ENCODE measurements at regions not wholly inside any gene's neighbourhood (a gene's known extent, or its start where the extent isn't known, plus 50 kb on each side); places are given as distances from the start of the nearest gene placed in this dataset.

- TF ChIP-seq STAT1 (IDR thresholded peaks at IDR 0.05; ENCODE audit: unreplicated experiment), result no peak
These were observed 306.4 kb downstream of the FGFR2 start (continued) for GRCh38 chr10:121291823-121292222.

GRCh38 chr10:121292321-121292720 lies 305.9 kb downstream of the FGFR2 start:
- H3K4me3 ChIP-seq, result no peak overlapping the region
- no peak overlapping the region; the same call in 1 of the 2 replicates for H3K27ac Mint-ChIP-seq

GRCh38 chr10:121293110-121293509 lies 305.1 kb downstream of the FGFR2 start:
- Histone ChIP-seq H3K4me2 (no peak overlapping the region), H3K27me3 (ENCODE audit: insufficient read depth) (no peaks in the 10 kb centered on the region), H4K20me1 (replicated peaks; ENCODE audit: insufficient read depth) (no peaks in the 10 kb centered on the region), H3K27ac (ENCODE audit: low read depth) (no peak overlapping the region), H3F3A (replicated peaks; ENCODE audit: low read depth) (no peaks in the 10 kb centered on the region), H2AFZ (0 out of 2 replicates have a peak overlapping the region, but pooled peaks have one; percentile 48), H3K4me3 (no peak overlapping the region), H3K36me3 (ENCODE audit: insufficient read depth) (no peaks in the 10 kb centered on the region), H3K4me1 (ENCODE audit: insufficient read depth) (peaks cover 15% of the 10 kb centered on the region), H3K9me2 (ENCODE audit: insufficient read depth) (peaks cover 18% of the 10 kb centered on the region; the same call in 1 of the 2 replicates), H3K79me2 (replicated peaks; ENCODE audit: insufficient read depth) (no peaks in the 10 kb centered on the region)
- H3K4me1 Mint-ChIP-seq, result peaks cover 26% of the 10 kb centered on the region
- H3K9me3 Mint-ChIP-seq, result peaks cover 9% of the 10 kb centered on the region; the same call in 1 of the 3 replicates
- H3K27ac Mint-ChIP-seq, result no peak overlapping the region
- peaks cover 13% of the 10 kb centered on the region for H3K36me3 Mint-ChIP-seq (ENCODE audit: low read depth)
- ATAC-seq, result no peak
- H3K4me3 Mint-ChIP-seq, result no peak overlapping the region
- no peak for DNase-seq (ENCODE audit: low spot score)
- peaks cover 1% of the 10 kb centered on the region for H3K27me3 Mint-ChIP-seq (ENCODE audit: insufficient read depth, low read depth, poor library complexity)
- no peak for TF ChIP-seq REST (IDR thresholded peaks at IDR 0.05; ENCODE audit: unreplicated experiment)
- no peak for TF ChIP-seq JUNB (IDR thresholded peaks at IDR 0.05; ENCODE audit: unreplicated experiment)

More at GRCh38 chr10:121292321-121292720, 305.9 kb downstream of the FGFR2 start:
- DNase-seq (ENCODE audit: low spot score) (no peak), ATAC-seq (no peak)
- Mint-ChIP-seq H3K27me3 (ENCODE audit: insufficient read depth, low read depth, poor library complexity) (peaks cover 1% of the 10 kb centered on the region), H3K4me1 (peaks cover 34% of the 10 kb centered on the region), H3K4me3 (no peak overlapping the region), H3K36me3 (ENCODE audit: low read depth) (peaks cover 13% of the 10 kb centered on the region), H3K9me3 (peaks cover 12% of the 10 kb centered on the region; the same call in 2 of the 3 replicates)
- Histone ChIP-seq H3K79me2 (replicated peaks; ENCODE audit: insufficient read depth) (no peaks in the 10 kb centered on the region), H3K27ac (ENCODE audit: low read depth) (no peak overlapping the region), H3K36me3 (ENCODE audit: insufficient read depth) (no peaks in the 10 kb centered on the region), H4K20me1 (replicated peaks; ENCODE audit: insufficient read depth) (no peaks in the 10 kb centered on the region), H3K9me2 (ENCODE audit: insufficient read depth) (peaks cover 14% of the 10 kb centered on the region), H2AFZ (0 out of 2 replicates have a peak overlapping the region, but pooled peaks have one; percentile 21), H3F3A (replicated peaks; ENCODE audit: low read depth) (no peaks in the 10 kb centered on the region), H3K27me3 (ENCODE audit: insufficient read depth) (no peaks in the 10 kb centered on the region), H3K4me2 (no peak overlapping the region), H3K4me1 (ENCODE audit: insufficient read depth) (peaks cover 23% of the 10 kb centered on the region)
- TF ChIP-seq ETS1 (IDR thresholded peaks at IDR 0.05) (no peak), STAT1 (IDR thresholded peaks at IDR 0.05; ENCODE audit: unreplicated experiment) (no peak), ZNF114 (CRISPR knock-in tag; IDR thresholded peaks at IDR 0.05) (no peak), EZH2 (IDR thresholded peaks at IDR 0.05; ENCODE audit: low read depth, unreplicated experiment) (no peak), EZH2phosphoT487 (IDR thresholded peaks at IDR 0.05; ENCODE audit: unreplicated experiment) (no peak), CTCF (conservative IDR thresholded peaks at IDR 0.05; ENCODE audit: low read depth in 2 of 2) (no peak), JUNB (IDR thresholded peaks at IDR 0.05; ENCODE audit: unreplicated experiment) (no peak)

Measured in GM23338 (cell line).